Thyroid gland (tissue), 4 donors: ENCODE measurements at regions not wholly inside any gene's neighbourhood (a gene's known extent, or its start where the extent isn't known, plus 50 kb on each side); places are given as distances from the start of the nearest gene placed in this dataset.

ENCODE experiments used
- DNase-seq, 2 donors: peaks; one replicate each; pipeline ENCODE4 v3.0.0-alpha.2; 2019
- H3K27ac ChIP-seq, 3 donors: fragments of 200-600 bp; sonication (generic); 1 replicate in 2 of 3; 2 replicates in 1 of 3; pipeline ENCODE4 v1.5.1; 2016 to 2019; ENCODE audit warnings: mild to moderate bottlenecking in 1 of 3, moderate library complexity in 1 of 3
- H3K27me3 ChIP-seq: fragments of 200-600 bp; sonication (generic); one replicate; pipeline ENCODE4 v1.5.1; 2019
- H3K36me3 ChIP-seq, 2 donors: fragments of 200-600 bp; sonication (generic); one replicate each; pipeline ENCODE4 v1.5.1; 2016 to 2019
- H3K4me1 ChIP-seq, 2 donors: fragments of 200-600 bp; sonication (generic); one replicate each; pipeline ENCODE4 v1.5.1; 2017 to 2019
- H3K4me3 ChIP-seq, 3 donors: fragments of 200-600 bp; sonication (generic); replicated peaks in 1 of 3; 1 replicate in 2 of 3; 2 replicates in 1 of 3; pipeline ENCODE4 v1.5.1; 2016; ENCODE audit warnings: mild to moderate bottlenecking in 1 of 3
- H3K9me3 ChIP-seq: fragments of 200-600 bp; sonication (generic); one replicate; pipeline ENCODE4 v1.5.1; 2017
- CTCF ChIP-seq, 6 experiments: fragments of 200-600 bp in 3 of 6; fragments of 450-650 bp in 3 of 6; sonication (generic) in 3 of 6; IDR thresholded peaks; one replicate each; pipeline ENCODE4 v1.5.1; 2016 to 2019; ENCODE audit warnings: antibody characterized with exemption in 6 of 6, mild to moderate bottlenecking in 2 of 6, inconsistent platforms in 1 of 6, moderate library complexity in 1 of 6
- POLR2A ChIP-seq, 2 donors: fragments of 450-650 bp; IDR thresholded peaks; one replicate each; pipeline ENCODE4 v1.6.1; 2017; ENCODE audit warnings: antibody characterized with exemption in 2 of 2, mild to moderate bottlenecking in 2 of 2, moderate library complexity in 1 of 2
- WGBS, 2 donors: methylation state at CpG; one replicate each; pipeline ENCODE4 v1.1.5; 2017; 5-methylcytosine and 5-hydroxymethylcytosine counted together
- intact Hi-C: fragments of 100-400 bp; cut with DNase I; formaldehyde crosslinking; loops from one replicate; pipeline ENCODE4 v1.15.1; 2023

GRCh38 chr5:74336297-74336696 lies 304.2 kb downstream of the ENC1 start:
- 47 to 60% methylated on average over 7 of the region's 7 CpGs for WGBS, 2 donors
- peaks cover 0 to 5% of the 10 kb centered on the region in 2 donors for H3K4me1 ChIP-seq
- TF ChIP-seq CTCF (IDR thresholded peaks at IDR 0.05) = no peak
- no peak for DNase-seq
- no peaks in the 10 kb centered on the region for H3K36me3 ChIP-seq
- H3K4me3 ChIP-seq = no peak overlapping the region
- no peaks in the 10 kb centered on the region for H3K27me3 ChIP-seq
- intact Hi-C loops = no loop called here
- H3K27ac ChIP-seq = no peak overlapping the region
- no peaks in the 10 kb centered on the region for H3K9me3 ChIP-seq

GRCh38 chr5:74334762-74335384 lies 305.7 kb downstream of the ENC1 start:
- DNase-seq = no peak
- peaks cover 0 to 5% of the 10 kb centered on the region in 2 donors for H3K4me1 ChIP-seq
- H3K4me3 ChIP-seq = no peak overlapping the region
- no peaks in the 10 kb centered on the region for H3K27me3 ChIP-seq
- 82 to 88% methylated on average over 5 of the region's 5 CpGs for WGBS, 2 donors
- no peak overlapping the region for H3K27ac ChIP-seq
- no peaks in the 10 kb centered on the region for H3K36me3 ChIP-seq
- no peaks in the 10 kb centered on the region for H3K9me3 ChIP-seq
- intact Hi-C loops = no loop called here
- TF ChIP-seq POLR2A (IDR thresholded peaks at IDR 0.05) (no peak), CTCF (IDR thresholded peaks at IDR 0.05) (no peak)

GRCh38 chr5:74334062-74334761 lies 306.3 kb downstream of the ENC1 start:
- WGBS, 2 donors = 68 to 86% methylated on average over 4 of the region's 4 CpGs
- Histone ChIP-seq H3K4me1 (peaks cover 0 to 5% of the 10 kb centered on the region in 2 donors), H3K27me3 (no peaks in the 10 kb centered on the region), H3K36me3 (no peaks in the 10 kb centered on the region), H3K4me3 (no peak overlapping the region), H3K9me3 (no peaks in the 10 kb centered on the region), H3K27ac (no peak overlapping the region)
- intact Hi-C loops = no loop called here
- no peak for DNase-seq
- TF ChIP-seq CTCF (IDR thresholded peaks at IDR 0.05) = no peak
- TF ChIP-seq POLR2A (IDR thresholded peaks at IDR 0.05) = no peak

GRCh38 chr5:74333430-74333829 lies 307.1 kb downstream of the ENC1 start:
- Histone ChIP-seq H3K4me1 (peaks cover 0 to 5% of the 10 kb centered on the region in 2 donors), H3K36me3 (no peaks in the 10 kb centered on the region), H3K27me3 (no peaks in the 10 kb centered on the region), H3K9me3 (no peaks in the 10 kb centered on the region), H3K4me3 (no peak overlapping the region), H3K27ac (no peak overlapping the region)
- DNase-seq = no peak
- TF ChIP-seq POLR2A (IDR thresholded peaks at IDR 0.05) (no peak), CTCF (IDR thresholded peaks at IDR 0.05) (no peak)
- intact Hi-C loops = no loop called here

GRCh38 chr5:74332682-74333081 lies 307.8 kb downstream of the ENC1 start:
- no peak overlapping the region for H3K27ac ChIP-seq
- no peaks in the 10 kb centered on the region for H3K27me3 ChIP-seq
- DNase-seq = no peak
- WGBS, 2 donors = 97 to 98% methylated on average over 3 of the region's 3 CpGs
- no peak for TF ChIP-seq CTCF (IDR thresholded peaks at IDR 0.05)
- no peak for TF ChIP-seq POLR2A (IDR thresholded peaks at IDR 0.05)
- H3K4me3 ChIP-seq = no peak overlapping the region
- H3K36me3 ChIP-seq = no peaks in the 10 kb centered on the region
- intact Hi-C loops = no loop called here
- H3K4me1 ChIP-seq = peaks cover 0 to 1% of the 10 kb centered on the region in 2 donors
- no peaks in the 10 kb centered on the region for H3K9me3 ChIP-seq
